ENCODE measurements at regions not wholly inside any gene's neighbourhood (a gene's known extent, or its start where the extent isn't known, plus 50 kb on each side); places are given as distances from the start of the nearest gene placed in this dataset.

DNA sequence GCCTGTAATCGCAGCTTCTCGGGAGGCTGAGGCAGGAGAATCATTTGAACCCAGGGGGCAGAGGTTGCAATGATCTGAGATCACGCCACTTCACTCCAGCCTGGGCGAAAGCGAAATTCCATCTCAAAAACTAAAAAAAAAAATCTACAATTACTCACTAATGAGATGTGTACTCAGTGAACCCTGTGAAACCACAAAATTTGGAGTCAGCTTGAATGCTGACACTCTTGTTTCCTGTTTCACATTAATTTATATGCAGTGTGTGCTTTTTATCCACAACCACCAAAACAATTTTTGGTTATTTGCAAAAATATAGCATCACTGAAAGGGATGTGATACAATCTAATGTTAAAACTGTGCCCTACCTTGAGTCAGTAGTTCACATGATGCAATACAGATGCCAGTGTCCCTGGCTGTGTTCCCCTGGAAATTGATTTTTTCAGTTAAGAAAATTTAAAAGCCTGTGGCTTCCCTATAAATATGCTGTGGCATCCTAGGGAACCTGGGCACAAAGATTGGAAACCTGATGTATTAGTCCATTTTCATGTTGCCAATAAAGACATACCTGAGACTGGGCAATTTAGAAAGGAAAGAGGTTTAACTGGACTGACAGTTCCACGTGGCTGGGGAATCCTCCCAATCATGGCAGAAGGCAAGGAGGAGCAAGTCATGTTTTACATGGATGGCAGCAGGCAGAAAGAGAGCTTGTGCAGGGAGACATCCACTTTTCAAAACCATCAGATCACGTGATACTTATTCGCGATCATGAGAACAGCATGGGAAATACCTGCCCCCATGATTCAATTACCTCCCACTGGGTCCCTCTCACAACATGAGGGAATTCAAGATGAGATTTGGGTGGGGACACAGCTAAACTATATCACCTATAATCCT, 337.5 kb upstream of the NT5C1B start:
- DNase-seq, result no peak

DNA sequence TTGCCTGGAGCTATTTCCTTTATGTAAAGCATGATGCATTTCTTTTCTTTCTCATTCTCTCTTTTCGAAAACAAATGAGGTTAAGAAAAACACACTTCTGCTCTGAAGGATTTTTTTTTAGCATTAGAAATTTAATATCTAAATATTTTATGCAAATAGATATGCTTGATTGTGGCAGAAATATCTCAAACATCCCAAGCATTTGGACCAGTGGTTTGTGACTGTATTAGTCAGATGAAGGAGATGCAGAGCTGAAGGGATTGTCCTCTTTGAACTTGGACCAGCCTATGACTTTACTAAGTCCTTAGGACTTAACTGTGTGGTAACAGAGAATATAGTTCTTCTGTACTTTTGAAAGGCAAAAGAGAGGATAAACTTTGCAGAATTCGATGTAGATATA, 335.9 kb upstream of the NT5C1B start:
- peak; percentile 27 for DNase-seq

DNA sequence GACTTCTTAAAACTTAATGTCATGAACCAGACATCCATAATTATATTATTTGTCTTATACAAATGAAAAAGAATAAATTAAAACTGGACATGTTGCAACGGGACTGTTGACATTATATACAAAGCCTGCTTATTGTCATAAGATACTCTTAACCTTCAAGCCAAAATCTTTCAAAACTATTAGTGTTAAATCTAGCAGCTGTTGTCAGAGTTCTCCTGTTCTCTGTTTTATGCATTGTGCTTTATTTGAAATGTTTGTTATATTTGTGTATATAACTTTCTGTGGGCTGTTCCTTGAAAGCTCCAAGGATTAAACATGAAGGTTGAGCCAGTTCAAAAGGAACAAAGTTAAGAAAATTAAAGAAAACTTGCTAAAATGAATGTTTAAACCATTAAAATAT, 335.5 kb upstream of the NT5C1B start:
- DNase-seq, result peak; percentile 69

DNA sequence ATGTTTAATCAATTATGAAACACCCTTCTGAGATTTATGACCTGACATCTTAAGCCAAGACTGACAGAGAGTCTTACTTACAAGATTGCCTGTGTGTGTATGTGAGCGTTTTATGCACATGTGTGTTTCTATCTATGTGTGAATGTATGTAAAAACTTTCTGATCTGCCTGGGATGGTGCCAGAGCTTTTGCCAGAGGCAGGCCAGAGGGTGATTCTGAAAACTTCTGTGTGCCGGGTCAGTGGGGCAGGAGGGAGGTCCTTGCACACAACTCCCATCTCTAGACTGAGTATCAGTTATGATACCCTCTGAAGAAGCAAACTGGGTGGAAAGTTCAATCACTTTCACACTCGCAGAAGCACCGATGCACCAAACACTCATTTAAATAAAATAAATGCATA, 335.0 kb upstream of the NT5C1B start:
- no peak for DNase-seq

DNA sequence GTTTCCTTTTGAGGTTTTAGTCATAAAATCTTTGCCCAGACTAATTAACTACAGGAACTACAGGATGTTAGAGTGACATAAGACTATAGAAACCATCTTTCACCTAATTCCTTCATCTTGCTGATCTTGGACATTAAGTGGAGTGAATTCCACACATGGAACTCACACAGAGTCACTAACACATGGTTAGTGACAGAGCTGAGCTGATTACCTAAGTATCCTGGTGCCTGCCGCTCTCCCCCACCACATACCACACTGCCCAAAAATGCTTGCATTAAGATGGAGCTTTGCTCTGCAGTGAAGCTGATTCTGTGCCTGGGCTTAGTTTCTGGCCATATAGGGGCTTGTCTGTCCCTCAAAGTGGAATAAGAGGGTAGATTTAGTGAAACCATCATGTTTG, 332.9 kb upstream of the NT5C1B start:
- no peak for DNase-seq

DNA sequence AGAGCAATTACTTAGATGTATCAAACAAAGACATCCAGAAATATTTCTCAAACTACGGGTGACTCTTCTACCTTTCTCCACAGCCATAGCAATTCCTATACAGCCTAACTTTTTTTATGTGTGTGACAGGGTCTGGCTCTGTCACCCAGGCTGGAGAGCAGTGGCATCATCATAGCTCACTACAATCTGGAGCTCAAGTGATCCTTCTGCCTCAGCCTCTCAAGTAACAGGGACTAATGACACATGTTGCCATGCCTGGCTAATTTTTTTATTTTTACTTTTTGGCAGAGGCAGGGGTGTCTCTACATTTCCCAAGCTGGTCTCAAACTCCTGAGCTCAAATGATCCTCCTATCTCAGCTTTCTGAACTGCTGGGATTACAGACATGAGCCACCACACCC, 328.9 kb upstream of the NT5C1B start:
- DNase-seq, result peak; percentile 24

DNA sequence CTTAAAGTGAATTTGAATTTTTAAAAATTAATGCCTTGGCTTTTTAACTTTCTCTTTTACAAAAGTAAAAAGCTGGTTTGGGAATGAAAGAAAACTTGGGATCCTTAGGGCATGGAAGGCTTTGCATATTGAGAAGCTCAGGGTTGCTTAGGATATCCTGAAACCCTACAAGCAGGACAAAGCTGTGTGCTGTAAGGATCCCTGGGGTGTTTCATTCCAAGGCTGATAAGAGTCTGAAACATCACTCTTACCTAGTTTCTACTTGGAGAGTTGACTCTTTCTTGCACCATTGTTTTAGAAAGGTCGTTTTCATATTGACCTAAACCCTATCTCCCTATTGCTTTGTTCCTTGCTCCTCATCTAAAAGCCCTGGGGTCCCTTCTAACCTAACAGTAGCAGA, 325.9 kb upstream of the NT5C1B start:
- DNase-seq, result no peak

DNA sequence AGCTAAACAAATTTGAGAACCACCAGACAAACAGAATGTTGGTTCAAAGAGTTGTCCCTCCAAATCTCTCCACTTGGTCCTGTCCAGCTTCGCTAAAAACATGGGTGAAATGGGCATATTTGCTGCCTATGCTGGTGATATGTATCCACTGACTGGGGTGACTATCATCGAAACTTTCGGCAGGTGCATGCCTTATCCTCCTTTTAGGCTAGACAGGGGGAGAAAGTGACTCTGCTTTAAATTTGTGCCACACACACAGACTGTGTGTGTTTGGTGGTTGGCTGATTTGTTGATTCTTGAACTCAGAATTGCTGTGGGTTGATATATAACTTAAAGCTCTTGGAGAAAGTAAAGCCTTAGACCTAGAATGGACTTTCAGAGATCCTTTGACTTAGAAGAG, 324.1 kb upstream of the NT5C1B start:
- DNase-seq, result no peak

DNA sequence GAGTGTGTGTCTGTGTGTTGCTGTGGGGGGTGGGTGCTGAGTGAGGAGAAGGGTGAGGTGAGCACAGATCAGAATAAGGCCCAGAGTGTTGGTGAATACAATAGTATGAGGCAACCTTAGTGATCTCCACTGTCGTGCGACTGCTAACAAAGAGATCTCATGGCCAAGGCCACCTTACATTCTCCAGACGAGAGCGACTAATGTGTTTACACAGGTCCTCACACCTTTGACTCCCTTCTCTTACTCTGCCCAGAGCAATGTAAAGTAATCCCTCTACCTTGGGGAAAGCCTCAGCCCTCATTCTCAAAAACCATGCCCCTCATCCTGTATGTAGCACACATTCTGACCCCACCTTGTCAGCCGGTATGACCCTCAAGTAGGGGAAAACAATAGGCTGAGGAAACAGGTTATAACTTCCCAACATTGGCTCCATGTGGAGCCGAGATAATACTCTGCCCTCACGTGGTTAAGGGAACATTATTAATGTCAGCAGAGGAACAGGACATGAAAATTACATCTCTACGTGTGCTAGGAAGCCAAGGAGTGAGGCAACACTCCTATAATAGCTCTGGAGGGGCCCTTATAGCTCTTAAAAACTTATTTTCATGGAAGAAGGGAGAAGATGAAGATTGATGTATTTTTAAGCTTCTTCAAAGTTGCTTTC, 323.0 kb upstream of the NT5C1B start:
- no peak for DNase-seq

DNA sequence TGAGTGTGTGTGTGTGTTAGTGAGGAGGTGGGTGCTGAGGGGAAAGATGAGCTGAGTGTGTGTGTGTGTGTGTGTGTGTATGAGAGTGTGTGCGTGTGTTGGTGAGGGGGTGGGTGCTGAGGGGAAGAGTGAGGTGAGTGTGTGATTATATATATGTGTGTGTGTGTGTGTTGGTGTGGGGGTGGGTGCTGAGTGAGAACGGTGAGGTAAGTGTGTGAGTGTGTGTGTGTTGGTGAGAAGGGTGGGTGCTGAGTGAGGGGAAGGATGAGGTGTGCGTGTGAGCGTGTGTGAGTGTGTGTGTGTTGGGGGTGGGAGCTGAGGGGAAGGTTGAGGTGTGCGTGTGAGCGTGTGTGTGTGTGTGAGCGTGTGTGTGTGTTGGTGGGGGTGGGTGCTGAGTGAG, 322.0 kb upstream of the NT5C1B start:
- DNase-seq, result no peak

DNA sequence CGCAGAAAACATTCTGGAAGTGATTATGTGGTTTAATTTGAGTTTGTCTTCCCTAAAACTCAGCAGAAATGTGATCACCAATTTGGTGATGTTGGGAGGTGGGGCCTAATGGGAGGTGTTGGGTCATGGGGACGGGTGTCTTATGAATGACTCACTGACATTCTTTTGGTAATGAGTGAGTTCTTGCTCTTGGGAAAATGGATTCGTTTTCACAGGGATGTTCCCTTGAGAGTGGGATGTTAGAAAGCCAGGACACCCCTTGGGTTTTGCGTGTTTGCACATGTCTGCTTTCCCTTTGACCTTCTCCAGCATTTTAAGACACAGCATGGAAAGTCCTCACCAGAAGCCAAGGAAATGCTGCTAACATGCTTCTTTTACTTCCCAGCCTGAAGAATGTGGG, 321.5 kb upstream of the NT5C1B start:
- DNase-seq, result peak; percentile 21

DNA sequence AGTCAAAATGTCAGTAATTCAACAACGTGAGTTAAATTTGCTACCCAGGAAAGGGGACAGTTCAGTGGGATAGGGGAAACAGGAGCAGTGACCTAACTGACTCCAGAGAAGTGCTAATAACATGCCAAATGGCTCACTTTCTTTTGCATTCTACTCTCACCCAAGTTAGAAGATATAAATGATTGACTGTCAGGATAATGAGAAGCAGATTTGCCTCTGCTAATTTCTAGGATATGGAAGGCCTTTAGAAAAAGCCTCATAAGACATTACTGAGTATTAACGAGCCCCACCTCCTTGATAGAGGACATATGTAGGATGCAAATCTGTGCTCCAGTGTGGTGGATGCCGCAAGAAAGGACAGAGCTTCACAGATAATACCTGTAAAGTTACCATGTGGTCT, 318.6 kb upstream of the NT5C1B start:
- no peak for DNase-seq

DNA sequence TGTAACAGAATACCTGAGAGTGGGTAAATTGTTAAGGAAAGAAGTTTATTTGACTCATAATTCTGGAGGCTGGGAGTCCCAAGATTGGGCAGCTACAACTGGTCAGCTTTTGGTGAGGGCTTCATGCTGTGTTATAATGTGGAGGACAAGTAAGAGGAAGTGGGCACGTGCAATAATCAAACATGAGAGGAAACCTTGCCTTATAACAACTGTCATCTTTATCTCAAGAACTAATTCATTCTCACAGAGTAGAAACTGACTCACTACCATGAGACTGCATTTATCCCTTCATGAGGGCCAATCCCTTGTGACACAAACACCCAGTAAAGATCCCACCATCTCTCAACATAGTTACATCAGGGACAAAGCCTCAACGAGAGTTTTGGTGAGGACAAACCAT, 318.1 kb upstream of the NT5C1B start:
- DNase-seq, result no peak

DNA sequence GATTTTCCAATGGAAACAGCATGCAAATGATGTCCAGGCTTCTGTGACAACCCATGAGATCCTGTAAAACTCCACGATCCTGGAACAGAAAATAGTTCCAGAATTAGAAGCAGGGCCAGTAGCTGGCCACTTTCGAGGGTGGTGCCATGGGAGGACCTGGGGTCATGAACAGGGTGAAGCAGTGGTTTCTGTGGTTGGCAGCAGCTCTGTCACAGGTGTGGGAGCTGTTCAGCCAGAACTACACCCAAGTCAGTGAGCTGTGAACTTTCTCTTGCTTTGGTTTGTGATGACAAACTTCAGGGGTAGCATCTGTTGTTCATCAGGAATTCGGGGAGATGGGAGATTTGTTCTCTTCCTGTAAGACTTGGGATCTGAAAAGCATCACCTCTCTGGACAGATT, 314.4 kb upstream of the NT5C1B start:
- peak; percentile 44 for DNase-seq

DNA sequence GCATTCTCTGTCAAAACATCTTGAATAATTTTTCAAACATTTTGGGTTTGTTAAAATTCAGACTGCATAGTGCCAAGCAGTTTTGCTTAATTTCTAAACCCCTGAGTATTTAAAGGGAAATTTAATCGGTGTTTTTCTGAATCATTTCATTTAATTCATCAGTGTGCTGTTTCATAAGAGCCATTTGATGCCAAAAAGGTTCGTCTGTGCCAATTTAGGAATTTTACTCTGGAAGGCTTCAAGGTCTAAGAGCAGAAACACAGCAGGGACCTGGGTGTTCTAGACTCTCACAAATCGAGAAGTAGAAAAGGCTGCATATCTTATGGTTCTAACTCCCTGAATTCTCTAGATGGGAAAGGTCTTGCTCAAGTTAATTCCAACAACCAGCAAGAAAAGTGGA, 311.9 kb upstream of the NT5C1B start:
- DNase-seq, result no peak

DNA sequence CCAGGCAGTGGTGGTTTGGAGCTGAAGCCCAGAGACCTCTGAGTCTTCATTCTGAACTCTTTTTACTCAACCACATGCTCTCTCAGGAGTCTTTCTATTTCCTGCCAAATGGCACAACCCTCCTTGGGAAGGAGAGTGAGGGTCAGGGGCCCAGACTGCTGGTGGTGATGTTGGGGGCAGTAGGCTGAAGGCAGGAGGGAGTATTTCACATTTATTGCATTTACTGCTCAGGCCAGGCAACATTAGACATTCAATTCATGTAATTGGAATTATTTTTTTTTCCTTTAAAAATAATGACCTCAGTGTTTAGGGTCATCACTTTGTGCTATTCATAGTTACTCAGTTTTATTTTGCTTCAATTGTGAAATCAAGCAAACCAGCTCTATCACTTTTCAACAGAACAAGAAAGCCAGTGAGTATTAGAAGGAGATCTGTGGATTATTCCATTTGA, 311.3 kb upstream of the NT5C1B start:
- DNase-seq, result no peak

DNA sequence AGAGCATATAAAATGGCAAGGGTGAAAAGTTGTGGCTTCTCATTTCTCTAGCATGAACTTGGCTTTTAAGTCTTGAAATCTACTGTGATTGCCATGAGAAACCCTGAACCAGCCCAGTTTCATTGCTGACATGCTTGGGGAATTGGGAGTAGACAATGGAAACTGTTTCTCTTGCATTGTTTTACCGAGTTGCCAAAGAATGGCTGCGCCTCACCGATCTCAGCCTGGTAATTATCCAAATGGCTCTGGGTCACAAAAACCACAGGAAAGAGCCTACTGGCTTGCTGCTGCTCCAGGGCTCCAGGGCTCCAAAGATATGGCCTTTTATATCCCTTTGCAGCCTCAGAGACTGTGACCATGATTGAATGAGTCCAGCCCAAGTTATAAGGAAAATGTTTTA, 310.4 kb upstream of the NT5C1B start:
- no peak for DNase-seq

DNA sequence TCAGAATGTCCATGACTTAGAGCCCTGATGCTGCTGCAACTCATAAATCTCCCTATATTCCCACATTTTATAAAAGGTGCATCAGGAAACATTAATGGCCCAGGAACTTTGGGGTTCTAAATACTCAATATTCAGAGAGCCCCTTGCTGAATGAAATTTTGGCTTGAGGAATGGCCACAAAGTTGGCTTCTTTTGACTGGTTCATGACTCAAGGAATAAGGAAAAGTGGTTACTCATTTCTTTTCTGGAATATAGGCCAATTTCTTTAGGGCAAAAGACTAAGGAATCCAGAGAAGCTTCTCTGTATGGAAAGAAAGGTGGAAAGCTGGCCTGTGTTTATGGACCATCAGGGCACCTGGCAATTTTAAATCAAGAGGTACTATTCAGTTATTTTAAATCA, 308.9 kb upstream of the NT5C1B start:
- DNase-seq, result no peak

DNA sequence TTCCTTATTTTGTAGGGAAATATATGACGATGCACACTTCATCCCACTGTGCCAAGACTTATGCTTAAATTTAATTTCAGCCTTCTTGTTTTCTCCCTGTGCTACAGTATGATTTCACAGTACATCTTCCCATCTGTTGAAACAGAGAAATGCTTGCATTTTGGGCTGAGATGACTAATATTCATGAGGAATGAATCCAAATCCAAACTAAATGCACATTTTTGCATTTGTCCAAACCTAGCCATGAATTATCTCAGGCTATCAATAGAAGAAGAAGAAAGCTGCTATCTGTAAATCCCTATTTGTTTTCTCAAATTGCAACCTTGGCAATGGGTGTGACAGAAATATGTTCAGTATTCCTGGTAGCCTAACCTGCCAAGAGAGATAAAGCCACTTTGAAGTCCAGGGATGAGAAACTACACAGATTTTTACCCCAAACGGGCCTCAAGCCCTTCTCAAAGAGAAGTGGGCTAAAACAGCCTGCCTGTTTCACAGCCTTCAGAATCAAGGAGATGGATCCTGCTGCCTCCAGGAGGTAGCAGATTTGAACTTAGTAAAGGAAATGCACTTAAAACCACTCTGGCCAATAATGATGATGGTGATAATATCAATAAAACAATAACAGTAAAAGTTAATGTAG, 306.9 kb upstream of the NT5C1B start:
- DNase-seq, result peak; percentile 53

DNA sequence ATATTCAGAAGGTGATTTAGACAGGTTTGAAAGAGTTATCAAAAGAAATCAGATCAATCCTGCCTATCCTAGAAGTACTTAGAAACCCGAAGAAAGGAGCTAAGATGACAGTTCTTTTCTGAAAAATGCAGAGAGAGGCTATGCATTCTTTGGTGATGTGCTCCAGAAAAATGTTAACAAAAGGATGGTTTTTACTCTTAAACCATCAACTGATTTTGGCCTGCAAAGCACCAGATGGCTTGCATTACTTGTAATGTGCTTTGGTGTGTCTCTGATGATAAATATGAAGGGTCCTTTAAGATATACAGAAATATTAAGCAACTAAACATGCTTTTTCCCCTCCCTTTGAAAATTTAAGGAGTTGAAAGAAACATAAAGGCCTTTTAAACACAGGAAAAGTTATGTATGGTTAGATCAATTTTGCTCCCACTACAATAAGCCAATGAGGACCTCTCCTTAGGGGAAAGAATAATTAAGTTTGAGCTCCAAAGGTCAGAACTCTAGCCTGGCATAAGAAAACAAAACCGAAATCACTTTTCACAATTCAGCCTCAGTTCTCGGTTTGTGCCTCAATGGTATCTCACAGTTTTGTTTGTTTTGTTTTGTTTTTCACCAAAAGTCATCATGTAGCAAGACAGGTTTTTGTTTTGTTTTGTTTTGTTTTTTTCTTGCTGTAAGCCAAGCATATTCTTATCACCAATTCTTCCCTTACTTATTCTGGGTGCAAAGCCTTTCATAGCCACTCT, 302.4 kb upstream of the NT5C1B start:
- DNase-seq, result no peak

DNA sequence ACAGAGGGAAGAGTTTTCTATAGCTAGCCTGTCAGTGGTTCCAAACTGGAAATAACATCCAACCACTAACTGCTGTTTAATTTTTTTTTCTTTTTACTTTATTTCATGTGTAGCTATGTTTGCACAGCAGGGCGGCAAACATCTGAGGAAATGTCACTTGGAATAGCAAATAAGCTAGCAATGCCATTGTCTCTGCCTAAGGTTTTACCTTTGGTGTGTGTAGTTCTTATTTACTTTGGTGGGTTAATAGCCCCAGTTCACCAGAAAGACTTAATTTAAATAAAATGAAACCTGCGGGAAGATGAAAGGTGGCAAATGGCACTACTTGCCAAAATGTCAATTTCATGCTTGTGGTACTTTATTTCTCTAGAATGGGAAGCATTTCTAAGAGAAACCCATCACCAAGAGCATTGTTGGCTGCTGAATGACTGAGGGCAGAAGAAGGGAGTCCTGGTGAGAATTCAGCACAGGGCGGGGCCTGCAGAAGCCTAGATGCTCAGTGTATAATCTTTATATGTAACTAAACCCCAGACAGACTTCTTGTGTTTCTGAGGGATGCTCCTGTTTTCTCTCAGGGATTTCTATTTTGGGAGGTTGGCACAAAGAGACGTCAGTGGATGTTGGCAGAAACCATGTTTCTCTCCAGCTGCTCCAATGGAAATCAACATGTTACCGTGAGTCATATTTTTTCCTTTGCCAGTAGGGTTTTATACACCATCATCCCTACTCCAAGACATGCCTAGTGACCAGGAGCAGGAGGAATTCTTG, 300.4 kb upstream of the NT5C1B start:
- no peak for DNase-seq

DNA sequence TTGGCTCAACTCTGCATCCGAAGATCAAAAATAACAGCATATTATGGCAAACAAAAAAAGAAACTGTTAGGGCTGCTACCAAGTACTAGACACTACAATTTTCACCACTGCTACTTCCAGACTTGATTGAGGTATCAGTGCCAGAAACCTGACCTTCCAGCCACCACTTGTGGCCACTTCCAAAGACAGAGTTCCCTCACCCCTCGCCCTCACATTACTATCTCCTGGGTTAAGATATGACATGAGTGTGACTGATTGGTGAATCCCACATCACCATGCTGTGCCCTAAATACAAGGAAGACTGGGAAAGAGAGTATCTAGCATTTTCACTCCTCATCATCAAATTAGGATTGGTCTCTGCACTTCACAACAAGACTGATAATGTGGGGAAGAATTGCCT, 296.1 kb upstream of the NT5C1B start:
- no peak for DNase-seq

Measured in tongue (tissue), 1 donor.